ENCODE measurements at regions not wholly inside any gene's neighbourhood (a gene's known extent, or its start where the extent isn't known, plus 50 kb on each side); places are given as distances from the start of the nearest gene placed in this dataset.

GRCh38 chr5:97495301-97495700 is 312.3 kb upstream of the RIOK2 start:
- ATAC-seq (ENCODE audit: insufficient read depth, low FRiP score) (no peak), DNase-seq (no peak)
- Histone ChIP-seq H3K4me3 (no peak overlapping the region), H3K9me3 (ENCODE audit: control insufficient read depth in 4 of 4, insufficient read depth in 3 of 4, low read length in 3 of 4) (no peaks in the 10 kb centered on the region), H3K27ac (ENCODE audit: low read depth in 1 of 2, low read length in 1 of 2) (no peak overlapping the region), H3K9ac (ENCODE audit: insufficient read depth in 1 of 2, low read length in 2 of 2) (no peak overlapping the region), H3K27me3 (ENCODE audit: control insufficient read depth in 3 of 3, insufficient read depth in 3 of 3, low read length in 2 of 3) (no peaks in the 10 kb centered on the region), H3K36me3 (ENCODE audit: control insufficient read depth in 4 of 4, insufficient read depth in 4 of 4, low read length in 4 of 4) (no peaks in the 10 kb centered on the region), H3K4me1 (ENCODE audit: control insufficient read depth in 5 of 5, insufficient read depth in 5 of 5, low read length in 5 of 5) (peaks cover 0 to 3% (median 0%) of the 10 kb centered on the region in 5 donors)
- no peak for TF ChIP-seq CTCF (IDR thresholded peaks at IDR 0.05; ENCODE audit: control extremely low read depth, extremely low read depth)

- ATAC-seq (ENCODE audit: insufficient read depth, low FRiP score) (no peak), DNase-seq (no peak)
- Histone ChIP-seq H3K27me3 (ENCODE audit: control insufficient read depth in 3 of 3, insufficient read depth in 3 of 3, low read length in 2 of 3) (no peaks in the 10 kb centered on the region), H3K9ac (ENCODE audit: insufficient read depth in 1 of 2, low read length in 2 of 2) (no peak overlapping the region), H3K36me3 (ENCODE audit: control insufficient read depth in 4 of 4, insufficient read depth in 4 of 4, low read length in 4 of 4) (no peaks in the 10 kb centered on the region), H3K27ac (ENCODE audit: low read depth in 1 of 2, low read length in 1 of 2) (no peak overlapping the region), H3K9me3 (ENCODE audit: control insufficient read depth in 4 of 4, insufficient read depth in 3 of 4, low read length in 3 of 4) (no peaks in the 10 kb centered on the region), H3K4me1 (ENCODE audit: control insufficient read depth in 5 of 5, insufficient read depth in 5 of 5, low read length in 5 of 5) (peaks cover 0 to 3% (median 0%) of the 10 kb centered on the region in 5 donors), H3K4me3 (no peak overlapping the region)
- TF ChIP-seq CTCF (IDR thresholded peaks at IDR 0.05; ENCODE audit: control extremely low read depth, extremely low read depth): no peak
- WGBS, 2 donors: 66 to 81% methylated on average over 2 of the region's 2 CpGs
These were observed 313.0 kb upstream of the RIOK2 start for GRCh38 chr5:97496037-97496436.

- no peak overlapping the region for H3K27ac ChIP-seq (ENCODE audit: low read depth in 1 of 2, low read length in 1 of 2)
- TF ChIP-seq CTCF (IDR thresholded peaks at IDR 0.05; ENCODE audit: control extremely low read depth, extremely low read depth): no peak
- ATAC-seq (ENCODE audit: insufficient read depth, low FRiP score) (no peak), DNase-seq (no peak)
- H3K4me3 ChIP-seq: no peak overlapping the region
- H3K9me3 ChIP-seq (ENCODE audit: control insufficient read depth in 4 of 4, insufficient read depth in 3 of 4, low read length in 3 of 4): no peaks in the 10 kb centered on the region
- H3K4me1 ChIP-seq (ENCODE audit: control insufficient read depth in 5 of 5, insufficient read depth in 5 of 5, low read length in 5 of 5): peaks cover 0 to 3% (median 0%) of the 10 kb centered on the region in 5 donors
- no peaks in the 10 kb centered on the region for H3K27me3 ChIP-seq (ENCODE audit: control insufficient read depth in 3 of 3, insufficient read depth in 3 of 3, low read length in 2 of 3)
- H3K9ac ChIP-seq (ENCODE audit: insufficient read depth in 1 of 2, low read length in 2 of 2): no peak overlapping the region
- 72 to 74% methylated on average over 1 of the region's 1 CpG for WGBS, 2 donors
- H3K36me3 ChIP-seq (ENCODE audit: control insufficient read depth in 4 of 4, insufficient read depth in 4 of 4, low read length in 4 of 4): no peaks in the 10 kb centered on the region
These were observed 315.6 kb upstream of the RIOK2 start for GRCh38 chr5:97498657-97499056.

- H3K36me3 ChIP-seq (ENCODE audit: control insufficient read depth in 4 of 4, insufficient read depth in 4 of 4, low read length in 4 of 4): no peaks in the 10 kb centered on the region
- 58 to 80% methylated on average over 5 to 6 of the region's 6 CpGs for WGBS, 2 donors
- TF ChIP-seq CTCF (IDR thresholded peaks at IDR 0.05; ENCODE audit: control extremely low read depth, extremely low read depth): no peak
- no peak for ATAC-seq (ENCODE audit: insufficient read depth, low FRiP score)
- H3K4me3 ChIP-seq: no peak overlapping the region
- H3K9ac ChIP-seq (ENCODE audit: insufficient read depth in 1 of 2, low read length in 2 of 2): no peak overlapping the region
- H3K27me3 ChIP-seq (ENCODE audit: control insufficient read depth in 3 of 3, insufficient read depth in 3 of 3, low read length in 2 of 3): no peaks in the 10 kb centered on the region
- peak in 1 of 3 donors; percentile 1 for DNase-seq
- no peaks in the 10 kb centered on the region for H3K9me3 ChIP-seq (ENCODE audit: control insufficient read depth in 4 of 4, insufficient read depth in 3 of 4, low read length in 3 of 4)
- no peak overlapping the region for H3K27ac ChIP-seq (ENCODE audit: low read depth in 1 of 2, low read length in 1 of 2)
- peaks cover 0 to under 1% (median 0%) of the 10 kb centered on the region in 5 donors for H3K4me1 ChIP-seq (ENCODE audit: control insufficient read depth in 5 of 5, insufficient read depth in 5 of 5, low read length in 5 of 5)
These were observed 316.6 kb upstream of the RIOK2 start for GRCh38 chr5:97499605-97500004.

Measured in lung (tissue), 11 donors.